ENCODE measurements at regions not wholly inside any gene's neighbourhood (a gene's known extent, or its start where the extent isn't known, plus 50 kb on each side); places are given as distances from the start of the nearest gene placed in this dataset.

DNA sequence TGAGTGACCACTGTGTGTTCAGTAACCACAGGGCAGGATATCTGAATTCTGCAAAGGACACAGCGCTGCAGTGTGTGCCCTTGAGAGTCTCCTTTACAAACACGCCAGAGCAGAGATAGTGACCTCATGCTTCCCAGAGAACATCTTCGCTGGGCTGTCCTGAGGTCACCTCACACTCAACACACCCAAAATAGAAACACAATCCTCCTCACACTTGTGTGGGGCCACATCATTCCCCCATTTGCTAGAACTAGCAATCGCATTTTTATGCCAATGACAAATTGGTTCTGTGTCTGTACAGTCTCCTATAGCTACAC lies 140.1 kb upstream of the NRIP1 start:
- TF ChIP-seq ZNF136 (CRISPR knock-in tag; IDR thresholded peaks at IDR 0.05; ENCODE audit: low read depth): no peak
- no peak for TF ChIP-seq ZNF660 (CRISPR knock-in tag; IDR thresholded peaks at IDR 0.05; ENCODE audit: borderline replicate concordance, low read depth)
- no peak for TF ChIP-seq RFX5 (IDR thresholded peaks at IDR 0.05; ENCODE audit: low read depth, low read length)
- no peak for TF ChIP-seq SMAD1 (CRISPR knock-in tag; IDR thresholded peaks at IDR 0.05; ENCODE audit: borderline replicate concordance, low read depth)
- no peak for TF ChIP-seq SP2 (CRISPR knock-in tag; IDR thresholded peaks at IDR 0.05)
